ENCODE measurements at regions not wholly inside any gene's neighbourhood (a gene's known extent, or its start where the extent isn't known, plus 50 kb on each side); places are given as distances from the start of the nearest gene placed in this dataset.

DNA sequence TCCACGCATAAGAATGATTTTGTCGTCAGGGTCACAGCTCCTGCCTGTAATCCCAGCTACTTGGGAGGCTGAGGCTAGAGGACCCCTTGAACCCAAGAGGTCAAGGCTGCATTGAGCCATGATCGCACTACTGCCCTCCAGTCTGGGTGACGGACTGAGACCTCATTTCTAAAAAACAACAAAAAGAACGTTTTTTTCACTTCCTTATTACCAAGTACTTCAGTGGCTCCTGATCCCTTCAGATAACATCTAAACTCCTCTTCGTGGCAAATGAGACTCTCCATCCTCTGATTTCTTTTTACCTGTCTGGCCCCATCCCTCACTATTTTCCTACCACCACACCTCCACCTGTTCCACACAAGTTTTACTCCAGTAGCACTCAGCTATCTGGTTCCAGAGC is 105.4 kb upstream of the TLK1 start:
- DNase-seq, result no peak

GRCh38 chr2:171261529-171261928 is 100.8 kb upstream of the TLK1 start:
- peak in 2 of 3 donors; percentile 30 to 39 for DNase-seq

GRCh38 chr2:171260471-171261424 is 100.1 kb upstream of the TLK1 start:
- peak in 1 of 3 donors; percentile 51 for DNase-seq

DNA sequence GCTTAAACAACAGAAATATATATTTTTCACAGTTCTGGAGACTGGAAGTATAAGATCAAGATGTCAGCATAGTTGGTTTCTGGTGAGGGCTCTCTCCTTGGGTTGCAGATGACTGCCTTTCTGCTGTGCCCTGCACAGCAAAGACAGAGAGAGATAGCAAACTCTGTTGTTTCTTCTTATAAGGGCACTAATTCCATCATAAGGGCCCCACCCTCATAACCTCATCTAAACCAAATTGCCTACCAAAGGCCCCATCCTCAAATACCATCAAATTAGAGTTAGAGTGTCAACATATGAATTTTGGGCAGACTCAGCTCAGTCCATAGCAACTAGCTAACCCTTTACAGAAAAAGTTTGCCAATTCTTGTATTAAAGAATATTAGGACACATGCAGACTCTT is 94.0 kb upstream of the TLK1 start:
- DNase-seq, result no peak

GRCh38 chr2:171253900-171254650 is 93.4 kb upstream of the TLK1 start:
- no peak for DNase-seq

- DNase-seq, result no peak
Observed at GRCh38 chr2:171253279-171253678, 92.6 kb upstream of the TLK1 start.

DNA sequence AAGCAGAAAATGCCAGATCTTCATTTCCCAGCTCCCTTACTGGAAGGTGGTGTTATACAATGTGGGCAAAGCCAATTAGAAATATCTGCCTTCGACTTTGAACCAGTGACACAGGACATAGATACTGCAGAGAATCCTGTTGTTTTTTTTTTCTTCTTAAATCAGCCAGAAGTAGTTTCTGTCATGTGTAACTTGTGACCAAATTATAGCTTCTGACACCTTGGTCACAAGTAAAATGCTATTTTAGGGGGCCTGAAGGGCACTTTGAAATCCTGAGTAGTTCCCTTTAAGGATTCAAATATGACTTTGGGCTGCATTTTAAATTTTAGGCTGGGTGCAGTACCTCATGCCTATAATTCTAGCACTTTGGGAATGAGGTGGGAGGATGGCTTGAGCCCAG is 89.0 kb upstream of the TLK1 start:
- peak in 2 of 3 donors; percentile 18 to 51 for DNase-seq

- peak in 2 of 3 donors; percentile 19 to 40 for DNase-seq
Observed at GRCh38 chr2:171247741-171248662, 87.3 kb upstream of the TLK1 start.

DNA sequence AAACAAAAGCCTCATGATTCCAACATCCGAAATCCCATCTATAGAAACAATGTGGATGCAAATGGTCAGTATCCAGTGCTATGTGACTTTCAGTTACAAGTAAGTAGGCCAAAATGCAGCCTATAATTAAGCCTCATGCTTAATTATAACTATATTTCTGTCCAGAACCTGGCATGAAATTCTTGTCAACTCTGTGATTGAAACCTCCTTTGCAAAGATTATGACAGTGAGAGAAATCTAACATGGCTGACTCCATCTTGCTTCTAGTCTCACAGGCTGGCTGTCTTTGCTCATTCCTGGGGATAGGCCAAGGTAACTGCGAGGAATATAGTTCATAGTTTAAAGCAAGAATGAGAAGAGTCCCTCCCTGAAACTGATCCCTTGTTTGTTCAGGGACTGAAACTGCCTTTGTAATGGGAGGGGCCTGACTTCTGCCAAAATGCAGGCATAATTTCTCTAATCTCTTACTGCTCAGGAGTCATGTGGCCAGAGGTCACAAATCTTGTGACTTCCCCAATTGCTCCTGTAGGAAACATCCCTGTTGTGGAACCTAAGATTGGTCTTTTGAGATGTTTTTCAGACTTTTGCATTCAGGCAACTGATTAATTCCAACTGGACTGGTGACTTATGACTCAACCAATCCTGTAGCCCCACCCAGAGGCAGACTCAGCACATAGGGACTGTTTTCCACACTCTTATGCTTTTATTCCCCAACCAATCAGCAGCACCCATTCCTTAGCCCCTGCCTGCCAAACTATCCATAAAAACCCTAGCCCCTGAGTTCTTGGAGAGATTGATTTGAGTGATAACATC is 84.5 kb upstream of the TLK1 start:
- DNase-seq, result peak; percentile 54 to 73 (median 63)

- DNase-seq, result peak; percentile 78 to 89 (median 81)
Observed at GRCh38 chr2:171244466-171244969, 83.8 kb upstream of the TLK1 start.

GRCh38 chr2:171241771-171242170 is 81.1 kb upstream of the TLK1 start:
- DNase-seq, result no peak

GRCh38 chr2:171238946-171239345 is 78.3 kb upstream of the TLK1 start:
- DNase-seq, result no peak

DNA sequence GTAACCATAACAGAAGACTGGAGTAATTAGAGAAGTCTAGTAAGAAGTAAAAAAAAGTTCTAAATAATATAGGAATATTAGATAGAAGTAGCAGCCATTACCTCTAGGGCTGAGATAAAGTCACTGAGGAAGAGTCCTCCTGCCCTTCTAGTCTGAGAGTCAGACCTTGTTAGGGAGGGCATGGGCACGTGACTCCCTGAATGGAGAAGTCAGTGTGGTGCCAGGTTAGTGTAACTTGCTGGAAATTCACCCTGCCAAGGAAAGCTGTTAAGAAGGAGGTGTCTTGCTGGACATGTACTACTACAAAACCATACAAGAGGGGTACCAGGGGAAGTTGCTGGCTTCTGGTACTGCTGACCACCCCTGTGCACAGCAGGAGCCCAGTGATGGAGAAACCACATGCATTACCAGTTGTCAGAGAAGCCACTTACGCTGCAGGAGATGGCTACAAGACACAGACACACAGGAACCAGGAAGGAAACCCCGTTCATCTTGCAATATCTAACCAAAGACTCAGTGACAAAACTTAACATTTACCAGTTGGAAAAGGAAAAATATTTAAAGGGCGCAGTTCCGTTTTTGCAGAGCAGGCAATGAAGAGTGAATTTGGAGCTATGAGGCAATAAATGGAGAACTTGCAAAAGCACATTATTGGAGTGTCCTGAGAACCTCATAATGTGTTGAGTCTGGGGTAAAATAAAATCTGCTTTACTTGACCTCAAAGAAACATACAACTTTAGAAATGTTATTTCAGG is 77.2 kb upstream of the TLK1 start:
- no peak for DNase-seq

GRCh38 chr2:171235262-171235881 is 74.7 kb upstream of the TLK1 start:
- DNase-seq, result no peak

GRCh38 chr2:171230176-171230575 is 69.5 kb upstream of the TLK1 start:
- no peak for DNase-seq

- no peak for DNase-seq
Observed at GRCh38 chr2:171228826-171229225, 68.1 kb upstream of the TLK1 start.

DNA sequence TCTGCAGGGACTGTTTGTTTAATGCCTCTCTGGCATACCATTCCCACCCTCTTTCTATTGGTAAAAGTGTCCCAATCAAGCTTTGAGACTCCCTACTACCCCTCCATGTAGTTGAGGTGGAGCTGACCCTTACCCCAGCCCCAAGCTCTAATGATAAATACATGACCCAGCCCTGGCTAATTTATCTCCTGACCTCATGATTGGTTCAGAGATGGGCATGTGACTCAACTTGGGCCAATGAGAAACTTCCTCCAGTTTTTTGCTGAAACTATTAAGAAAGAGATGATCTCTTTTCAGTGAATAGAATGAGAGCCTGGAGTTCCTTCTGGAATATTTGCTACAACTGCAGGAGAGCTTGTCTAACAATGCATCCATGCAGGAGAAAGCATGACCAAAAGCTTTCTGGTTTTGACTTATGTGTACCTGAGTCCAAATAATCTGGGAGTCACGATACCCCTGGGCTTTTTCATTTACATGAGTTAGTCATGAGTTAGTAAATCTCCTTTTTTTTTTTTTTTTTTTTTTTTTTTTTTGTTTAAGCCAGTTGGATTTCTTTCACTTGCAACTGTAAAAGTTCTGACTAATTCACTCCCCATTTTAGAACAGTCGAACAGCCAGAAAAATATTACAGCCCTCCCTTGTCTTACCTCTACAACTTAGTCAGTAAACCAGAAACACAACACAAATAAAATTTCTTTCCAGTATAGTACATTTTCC is 66.5 kb upstream of the TLK1 start:
- DNase-seq, result no peak

DNA sequence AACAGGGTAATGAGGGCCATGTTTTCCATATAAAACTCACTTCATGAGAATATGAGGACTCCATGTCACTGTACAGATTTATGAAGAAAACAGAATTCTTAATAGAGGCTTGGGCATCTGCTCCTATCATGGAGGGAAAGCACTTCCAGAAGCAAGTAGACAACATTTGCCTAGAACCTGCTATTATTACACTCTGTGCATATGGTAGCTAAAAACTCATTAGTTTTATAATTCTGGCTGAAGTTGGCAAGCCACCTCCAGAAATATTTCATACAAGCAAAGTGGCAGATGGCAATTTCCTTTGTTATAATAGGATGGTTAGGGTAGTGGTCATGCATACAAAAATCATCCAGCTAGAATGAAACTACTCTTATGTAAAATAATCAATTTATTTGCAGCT is 65.8 kb upstream of the TLK1 start:
- DNase-seq, result no peak

- DNase-seq, result peak; percentile 31 to 39 (median 37)
Observed at GRCh38 chr2:171225989-171226388, 65.3 kb upstream of the TLK1 start.
